NCI-H526 treated with DMSO at 0.1 percent for 48 hours (cell line): ENCODE measurements at regions not wholly inside any gene's neighbourhood (a gene's known extent, or its start where the extent isn't known, plus 50 kb on each side); places are given as distances from the start of the nearest gene placed in this dataset.

Experiments used
- DNase-seq: peaks from one replicate; lab custom pipeline; 2025; lab: John Stamatoyannopoulos, UW

DNA sequence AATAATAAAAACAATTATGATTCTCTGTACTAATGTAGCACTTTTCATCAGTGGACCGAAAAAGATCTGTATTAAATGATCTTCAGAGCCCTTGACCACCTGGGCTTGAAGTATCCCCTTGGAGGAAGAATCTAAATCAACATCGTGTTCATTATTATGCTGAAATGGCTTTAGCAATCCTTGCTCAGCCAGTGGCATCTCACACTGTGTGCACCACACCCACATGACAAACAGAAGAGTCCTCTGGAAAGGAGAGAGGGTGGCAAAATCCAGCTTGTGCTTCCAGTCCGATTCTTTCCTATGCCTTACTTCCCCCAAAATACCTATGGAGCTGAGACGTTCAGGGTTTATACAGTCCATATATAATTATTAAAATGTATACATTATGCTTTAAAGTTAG, 318.5 kb upstream of the RUNX1 start:
- no peak for DNase-seq

DNA sequence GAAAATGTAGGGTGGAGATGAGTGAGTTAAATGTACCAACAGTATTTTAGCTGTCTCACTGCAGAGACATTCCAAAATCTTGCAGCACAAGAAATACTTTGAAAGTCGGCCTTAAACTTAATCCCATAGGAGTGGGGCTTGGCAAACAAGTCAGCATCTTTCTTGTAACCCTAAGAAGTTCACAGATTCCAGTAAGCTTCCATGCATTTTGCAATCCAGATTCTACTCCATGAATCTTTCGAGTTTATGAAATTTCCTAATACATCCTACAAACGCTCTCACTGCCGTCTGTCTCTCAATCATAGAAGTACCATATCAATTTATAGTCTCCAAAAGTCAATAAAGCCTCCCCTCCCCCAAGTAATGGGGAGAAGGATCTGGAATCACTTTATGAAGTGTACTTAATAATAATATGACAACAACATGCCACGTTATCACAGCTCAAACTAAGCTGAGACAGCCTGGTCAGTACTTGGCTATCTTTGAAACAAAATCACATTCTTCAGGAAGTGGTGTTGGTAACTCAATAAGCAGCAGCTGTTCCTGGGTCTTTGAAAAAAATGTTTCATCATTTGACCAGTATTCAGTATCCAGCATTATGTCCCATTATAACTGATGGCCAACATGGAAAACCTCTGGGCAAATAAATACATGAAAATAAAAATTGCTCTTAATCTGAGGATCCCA, 317.4 kb upstream of the RUNX1 start:
- DNase-seq, result no peak

DNA sequence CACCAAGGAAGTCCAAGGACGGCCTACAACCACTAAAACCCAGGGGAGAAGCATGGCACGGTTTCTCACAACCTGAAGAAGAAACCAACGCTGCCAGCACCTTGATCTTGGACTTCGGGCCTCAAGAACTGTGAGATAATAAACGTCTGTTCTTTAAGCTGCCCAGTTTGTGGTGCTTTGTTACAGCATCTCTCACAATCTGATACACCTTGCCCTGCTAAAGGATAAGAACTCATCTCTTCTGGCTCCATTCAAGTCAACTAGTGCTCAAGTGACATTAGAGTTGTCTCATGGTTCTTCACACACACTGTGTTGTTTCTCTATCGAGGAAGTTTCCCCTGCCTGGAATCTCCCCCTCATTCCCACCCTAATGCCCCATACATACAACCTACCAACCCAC, 314.4 kb upstream of the RUNX1 start:
- DNase-seq, result no peak

DNA sequence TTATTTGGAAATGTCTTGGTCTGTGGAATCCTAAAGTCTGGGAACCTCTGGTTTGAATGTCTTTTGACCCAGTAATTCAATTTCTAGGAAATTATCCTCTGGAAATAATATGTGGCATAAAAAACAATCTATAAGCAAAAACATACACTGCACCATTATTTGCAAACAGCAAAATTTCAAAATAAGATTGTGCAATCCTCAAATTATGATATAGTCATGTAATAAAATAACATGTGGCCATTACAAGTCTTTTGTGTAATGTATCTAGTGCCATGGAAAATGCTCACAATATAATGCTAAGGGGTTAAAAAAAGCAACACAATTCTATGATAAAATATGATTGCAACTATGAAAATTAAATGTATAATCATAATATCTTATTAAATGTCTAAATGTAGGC, 312.9 kb upstream of the RUNX1 start:
- DNase-seq, result no peak

DNA sequence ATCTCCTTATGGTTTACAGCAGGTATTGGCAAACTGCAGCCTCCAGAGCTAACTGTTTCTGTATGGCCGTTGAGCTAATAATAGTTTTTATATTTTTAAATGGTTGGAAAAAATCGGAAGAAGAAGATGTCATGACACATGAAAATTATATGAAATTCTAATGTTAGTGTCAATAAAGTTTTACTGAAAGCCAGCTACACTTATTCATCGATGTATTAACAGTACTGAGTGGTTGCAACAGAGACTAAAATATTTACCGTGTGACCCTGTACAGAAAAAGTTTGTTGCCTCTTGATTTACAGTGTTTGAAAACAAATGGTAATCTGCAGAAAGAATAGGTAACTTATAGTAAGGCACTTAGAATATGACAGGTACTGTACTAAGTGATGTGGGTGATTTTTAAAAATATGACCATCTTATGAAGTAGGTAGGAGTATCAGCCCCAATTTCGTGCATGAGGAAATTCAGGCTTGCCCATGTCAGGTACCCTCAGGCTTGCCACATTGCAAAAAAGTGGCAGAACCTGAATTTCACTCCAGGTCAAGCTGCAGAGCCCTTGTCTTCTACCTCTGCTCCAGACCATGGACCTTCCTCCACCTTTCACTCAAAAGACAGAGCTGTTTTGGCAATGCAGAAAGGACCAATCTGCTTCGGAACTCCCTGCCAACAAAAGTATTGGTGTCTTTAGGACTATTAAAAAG, 311.9 kb upstream of the RUNX1 start:
- no peak for DNase-seq

DNA sequence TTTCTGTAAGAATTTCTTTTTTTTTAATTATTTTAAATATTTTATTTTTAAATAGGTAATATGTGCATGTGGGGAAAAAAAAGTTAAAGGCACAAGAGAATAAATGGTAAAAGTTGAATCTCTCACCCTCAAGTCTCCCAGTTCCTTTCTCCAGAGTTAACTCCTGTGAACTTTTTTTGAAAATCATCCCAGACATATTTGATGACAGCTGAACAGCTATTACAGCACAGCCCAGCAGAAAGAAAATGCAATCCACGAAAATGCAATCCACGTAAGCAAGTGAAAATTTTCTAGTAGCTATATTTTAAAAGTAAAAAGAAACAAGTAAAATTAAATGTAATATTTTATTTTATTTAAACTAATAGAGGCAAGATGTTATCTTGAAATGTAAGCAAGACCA, 310.0 kb upstream of the RUNX1 start:
- DNase-seq, result no peak

DNA sequence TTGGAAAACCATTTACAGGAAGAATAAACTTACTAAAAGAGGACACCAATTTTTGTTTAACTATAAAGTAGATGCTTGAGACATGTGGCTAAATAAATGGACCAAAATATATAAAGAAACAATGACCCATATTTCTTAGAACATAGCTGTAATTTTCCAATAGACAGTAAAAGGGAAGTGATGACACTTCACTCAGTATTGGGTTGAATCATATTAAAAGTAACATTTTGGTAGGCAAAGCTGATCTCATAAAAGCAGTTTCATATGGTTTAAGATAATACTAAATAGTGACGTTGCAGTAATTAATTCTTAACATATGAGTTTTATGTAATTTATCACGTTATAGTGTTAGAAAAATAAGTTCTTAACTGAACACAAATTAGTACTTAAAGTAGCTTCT, 308.9 kb upstream of the RUNX1 start:
- no peak for DNase-seq

DNA sequence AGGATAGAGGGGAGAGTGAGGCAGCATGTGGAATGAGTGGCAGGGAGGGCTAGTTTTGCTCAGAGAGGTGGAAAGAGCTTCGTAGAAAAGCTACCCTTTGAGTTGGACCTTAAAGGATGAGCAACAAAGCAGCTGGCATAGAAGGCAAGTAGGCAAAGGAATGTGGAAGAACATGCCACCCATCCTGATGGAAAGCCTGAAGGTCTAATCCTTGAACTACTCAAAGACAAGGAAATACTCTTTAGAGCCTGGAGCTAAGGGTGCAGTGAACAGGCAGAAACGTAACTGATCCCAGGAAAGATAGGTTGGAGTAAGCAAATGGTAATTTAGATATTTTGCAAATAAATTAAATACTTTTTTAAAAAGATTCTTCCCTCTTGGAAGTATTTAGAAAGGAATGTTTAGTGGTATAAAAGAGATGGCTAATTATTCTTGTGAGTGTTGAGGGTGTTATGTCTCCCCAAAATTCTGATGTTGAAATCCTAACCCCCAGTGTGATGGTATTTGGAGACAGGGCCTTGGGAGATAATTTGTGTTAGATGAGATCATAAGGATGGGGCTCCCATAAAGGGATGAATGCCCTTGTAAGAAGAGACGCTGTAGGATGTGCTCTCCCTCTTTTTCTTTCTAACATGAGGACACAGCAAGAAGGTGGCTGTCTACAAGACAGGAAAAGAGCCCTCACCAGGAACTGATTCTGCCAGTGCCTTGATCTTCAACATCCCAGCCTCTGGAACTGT, 308.1 kb upstream of the RUNX1 start:
- no peak for DNase-seq

DNA sequence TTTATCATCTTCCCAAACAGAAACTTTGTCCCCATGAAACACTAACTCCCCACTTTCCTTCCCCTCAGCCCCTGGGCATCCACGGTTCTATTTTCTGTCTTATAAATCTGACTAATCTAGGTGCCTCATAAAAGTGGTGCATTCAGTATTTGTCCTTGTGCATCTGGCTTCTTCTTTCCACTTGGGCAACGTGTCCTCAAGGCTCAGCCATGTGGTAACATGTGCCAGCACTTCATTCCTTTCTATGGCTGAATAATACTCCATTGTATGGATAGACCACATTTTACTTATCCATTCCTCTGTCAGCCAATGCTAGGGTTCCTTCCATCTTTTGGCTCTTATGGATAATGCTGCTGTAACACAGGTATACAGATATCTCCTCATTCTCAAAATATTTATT, 305.0 kb upstream of the RUNX1 start:
- DNase-seq, result no peak

DNA sequence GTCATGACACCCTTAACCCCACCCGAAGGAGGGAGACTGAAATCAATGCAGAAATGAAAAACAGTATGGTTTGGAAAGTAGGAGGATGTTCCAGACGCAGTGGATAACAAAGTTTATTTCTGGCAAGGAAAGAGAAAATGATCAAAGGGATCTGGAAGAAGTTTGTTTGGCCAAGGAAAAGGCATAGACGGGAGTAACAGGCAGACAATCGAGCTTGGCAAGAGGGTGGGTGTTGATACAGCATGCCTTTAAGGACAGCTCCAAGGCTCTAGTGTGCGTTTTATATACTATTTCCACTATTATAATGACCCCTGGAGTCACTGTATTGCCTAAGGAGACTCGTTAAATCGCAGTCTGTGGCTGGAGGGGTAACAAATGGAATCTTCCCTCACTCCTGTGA, 303.7 kb upstream of the RUNX1 start:
- DNase-seq, result no peak

DNA sequence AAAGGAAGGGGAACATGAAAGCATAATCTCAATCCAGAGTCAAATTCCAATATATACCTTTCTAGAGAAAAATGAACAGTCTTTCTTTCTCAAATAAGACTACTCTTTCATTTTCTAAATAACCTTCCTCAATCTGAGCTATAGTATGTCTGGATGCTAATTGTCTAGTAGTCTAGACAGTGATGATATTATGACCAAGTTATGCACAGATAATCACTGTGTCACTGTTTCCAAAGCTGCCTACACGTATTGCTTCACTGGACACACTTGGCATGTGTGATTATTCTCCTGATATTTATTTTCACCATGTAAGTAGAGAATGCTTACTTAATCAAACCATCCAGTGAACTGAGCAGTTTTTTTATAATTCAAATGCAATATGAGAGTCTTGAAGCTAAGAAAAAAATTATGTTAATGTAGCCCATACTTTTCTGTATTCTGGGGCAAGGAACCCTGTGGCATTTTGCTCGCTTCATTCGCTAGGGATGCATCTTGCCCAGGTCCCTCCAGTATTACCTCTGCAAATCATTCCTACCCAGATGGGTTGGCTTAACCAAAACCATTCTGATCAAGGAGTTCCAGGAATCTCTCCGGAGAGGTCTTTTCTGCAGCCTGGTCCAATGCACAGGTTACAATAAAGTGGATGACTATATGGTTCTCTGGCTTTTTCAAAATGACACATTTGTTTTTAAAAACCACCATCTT, 303.1 kb upstream of the RUNX1 start:
- DNase-seq, result no peak

DNA sequence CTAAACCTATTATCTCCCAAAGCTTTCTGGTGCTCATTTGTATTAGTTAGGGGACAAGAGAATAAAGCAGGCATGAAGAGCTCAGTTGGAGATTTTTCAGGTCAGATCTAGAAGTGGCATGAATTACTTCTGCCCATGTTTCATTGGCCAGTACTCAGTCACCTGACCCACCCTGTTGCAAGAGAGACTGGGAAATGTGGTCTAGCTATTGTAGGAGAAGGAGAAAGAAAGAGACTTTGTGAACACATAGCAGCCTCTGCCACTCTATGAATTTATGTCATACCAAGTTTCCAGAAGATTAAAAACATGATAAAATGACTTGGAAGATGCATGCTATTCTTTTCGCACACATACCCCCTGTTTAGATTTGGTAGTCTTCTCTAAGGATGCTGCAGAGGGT, 302.3 kb upstream of the RUNX1 start:
- DNase-seq, result no peak

DNA sequence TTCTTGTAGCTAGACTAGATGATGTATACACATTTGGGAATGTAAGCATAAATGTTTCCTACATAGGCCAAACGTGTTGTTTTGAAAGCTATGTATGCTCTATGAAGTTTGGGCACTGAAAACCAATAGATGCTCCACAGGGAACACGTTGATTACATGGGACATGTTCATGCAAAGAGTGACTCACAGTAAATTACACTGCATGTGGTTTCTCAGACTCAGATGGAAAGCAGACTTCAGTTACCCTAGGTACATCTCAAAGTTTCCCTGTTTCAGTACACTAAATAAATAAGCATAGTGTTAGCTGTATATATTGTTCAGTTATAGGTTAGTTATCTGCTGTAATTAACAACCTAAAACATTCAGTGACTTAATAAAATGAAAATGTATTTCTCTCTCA, 301.9 kb upstream of the RUNX1 start:
- no peak for DNase-seq

DNA sequence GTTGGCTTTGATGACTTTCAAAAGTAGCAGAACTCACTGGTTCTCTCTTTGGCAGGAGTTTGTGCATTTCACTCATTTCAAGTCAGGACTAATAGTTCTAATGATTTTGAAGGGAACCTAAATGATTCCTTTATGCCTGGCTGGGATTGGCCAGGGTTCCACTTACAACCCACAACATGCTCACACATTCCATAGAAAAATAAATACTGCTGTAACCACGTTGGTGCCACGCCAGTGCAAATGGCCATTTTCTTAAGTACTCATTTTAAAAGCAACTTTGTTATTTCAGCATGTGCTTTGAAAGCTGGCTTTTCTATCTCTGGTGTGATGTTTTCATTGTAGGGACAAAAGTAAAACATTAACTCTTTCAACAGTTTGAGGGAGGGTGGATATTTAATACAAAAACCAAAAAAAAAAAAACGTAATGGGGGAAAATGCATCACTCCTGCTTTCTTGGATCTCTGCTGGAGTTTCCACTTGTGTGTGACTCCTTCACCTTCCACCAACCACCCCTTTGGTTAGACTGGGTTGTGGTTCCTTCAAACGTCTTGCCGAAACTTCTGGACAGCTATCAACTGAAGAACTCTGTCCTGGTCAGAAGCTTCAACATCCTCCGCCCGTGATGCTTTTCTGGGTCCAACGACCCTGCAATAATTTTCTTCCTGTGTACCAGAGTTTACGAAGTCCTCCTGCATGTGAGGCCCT, 300.4 kb upstream of the RUNX1 start:
- DNase-seq, result no peak

DNA sequence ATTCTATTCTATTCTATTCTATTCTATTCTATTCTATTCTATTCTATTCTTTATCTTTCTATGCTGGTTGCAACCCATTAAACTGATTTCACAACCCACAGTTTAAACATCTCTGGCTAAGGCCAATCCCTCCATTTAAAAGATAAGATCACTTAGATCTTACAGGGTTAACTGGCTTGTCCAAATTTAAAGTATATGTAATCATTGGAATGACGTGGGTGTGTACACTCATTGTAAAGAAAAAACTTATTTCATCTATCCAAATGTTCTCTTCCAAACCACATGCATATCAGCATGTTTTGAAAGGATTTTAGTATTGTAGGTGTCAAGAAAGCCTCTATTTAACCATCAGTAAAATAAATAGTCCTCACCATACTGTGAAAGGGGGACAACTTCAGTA, 299.6 kb upstream of the RUNX1 start:
- no peak for DNase-seq

DNA sequence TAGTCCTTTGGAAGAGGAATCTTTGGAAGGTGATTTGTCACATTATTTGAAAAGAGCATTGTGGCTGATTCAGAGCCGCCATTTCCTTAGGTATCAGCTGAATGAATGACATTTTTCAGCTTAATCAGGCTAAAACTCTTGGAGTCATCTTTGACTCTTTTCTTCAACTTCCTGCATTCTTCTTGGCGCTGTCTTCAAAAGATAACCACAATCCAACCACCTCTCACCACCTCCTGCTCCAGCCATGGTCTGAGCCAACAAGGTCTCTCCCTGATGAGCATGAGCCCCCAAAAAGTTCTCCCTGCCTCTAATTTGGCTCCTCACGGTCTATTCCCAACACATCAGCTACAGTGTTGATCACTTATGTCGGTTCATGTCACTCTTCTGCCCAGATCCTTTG, 297.6 kb upstream of the RUNX1 start:
- no peak for DNase-seq

DNA sequence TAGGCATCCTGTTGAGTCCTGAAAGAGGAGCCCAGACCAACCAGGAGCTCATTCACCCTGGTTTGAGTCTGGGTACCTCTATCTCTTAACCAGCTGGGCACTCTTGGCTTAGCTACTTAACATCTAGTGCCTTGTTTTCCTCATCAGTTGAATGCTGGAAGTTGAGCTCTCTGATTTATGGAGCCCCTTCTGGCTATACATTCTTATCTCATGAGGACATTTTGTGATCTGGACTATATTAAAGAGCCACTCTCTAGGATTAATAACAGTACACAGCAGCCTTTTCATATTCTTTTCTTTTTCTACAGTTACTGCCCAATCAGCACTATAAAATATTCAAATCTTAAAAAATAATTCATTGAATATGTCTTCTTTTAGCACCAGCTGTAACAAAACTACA, 296.9 kb upstream of the RUNX1 start:
- no peak for DNase-seq

DNA sequence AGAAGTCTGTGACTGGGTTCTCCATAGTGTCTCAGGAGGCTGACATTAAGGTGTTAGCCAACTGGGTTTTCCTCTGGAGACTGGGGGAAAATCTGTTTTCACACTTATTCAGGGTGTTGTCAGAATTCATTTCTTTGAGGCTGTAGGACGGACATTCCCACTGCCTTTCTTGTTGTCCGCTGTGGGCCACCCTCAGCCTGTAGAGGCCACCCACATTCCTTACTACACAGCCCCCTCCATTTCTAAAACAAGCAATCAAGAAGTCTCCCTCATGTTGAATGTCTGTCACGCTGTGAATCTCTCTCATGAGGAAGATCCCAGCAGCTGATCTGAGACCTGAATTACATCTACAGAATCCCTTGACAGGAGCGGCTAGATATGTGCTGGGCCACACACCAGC, 295.5 kb upstream of the RUNX1 start:
- DNase-seq, result no peak

DNA sequence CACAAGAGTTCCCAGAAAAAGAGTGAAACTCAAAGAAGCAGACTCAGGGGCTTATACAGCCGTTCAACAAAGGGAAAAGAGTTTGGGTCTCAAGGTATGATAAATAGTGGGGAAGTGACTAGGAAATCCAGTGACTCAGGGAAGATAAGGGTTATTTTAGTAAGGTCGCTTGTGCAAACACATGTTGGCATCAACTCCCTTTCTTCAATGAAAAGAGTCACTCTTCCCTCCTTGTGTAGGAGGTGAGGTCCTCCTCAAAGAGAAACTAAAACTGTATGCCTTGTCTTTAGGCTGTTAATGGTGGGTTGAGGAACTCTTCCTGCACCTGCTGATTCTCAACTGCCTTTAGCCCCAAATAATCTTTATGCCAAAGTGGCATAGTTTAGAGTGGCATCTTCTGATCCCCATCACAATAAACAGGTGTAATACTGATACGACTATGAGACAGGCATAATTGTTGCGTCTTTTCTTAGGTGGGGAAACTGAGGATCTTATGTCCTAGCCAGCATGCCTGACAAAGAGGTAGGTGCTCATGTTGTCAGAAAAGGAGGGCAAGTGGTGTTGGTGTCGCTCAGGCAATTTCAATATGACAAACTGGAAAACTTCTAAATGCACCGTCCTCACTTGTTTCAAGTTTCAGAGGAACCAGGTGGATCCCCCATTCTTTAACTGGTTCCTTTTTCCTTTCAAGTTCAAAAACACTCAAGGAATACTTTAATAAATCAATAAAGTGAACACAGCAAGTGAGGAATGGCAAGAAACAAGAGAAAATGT, 294.1 kb upstream of the RUNX1 start:
- DNase-seq, result no peak

DNA sequence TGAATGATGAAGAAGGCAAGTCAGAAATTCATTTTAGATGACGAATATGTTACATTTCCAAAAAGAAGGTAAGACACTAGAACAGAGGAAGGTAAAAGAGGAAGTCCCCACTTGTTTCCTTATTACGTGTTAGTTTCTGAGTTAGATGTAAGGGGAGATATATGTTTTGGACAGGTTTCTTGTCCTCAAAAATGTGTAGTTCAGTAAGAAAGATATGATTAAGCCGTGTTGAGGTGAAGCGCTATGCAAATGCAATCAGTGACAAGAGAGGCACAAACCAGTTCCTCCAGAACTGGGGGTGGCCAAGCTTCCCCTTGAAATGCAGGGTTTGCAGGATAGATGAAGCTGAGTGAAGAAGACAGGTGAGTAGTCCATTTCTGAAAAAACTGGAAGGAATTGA, 293.3 kb upstream of the RUNX1 start:
- no peak for DNase-seq

DNA sequence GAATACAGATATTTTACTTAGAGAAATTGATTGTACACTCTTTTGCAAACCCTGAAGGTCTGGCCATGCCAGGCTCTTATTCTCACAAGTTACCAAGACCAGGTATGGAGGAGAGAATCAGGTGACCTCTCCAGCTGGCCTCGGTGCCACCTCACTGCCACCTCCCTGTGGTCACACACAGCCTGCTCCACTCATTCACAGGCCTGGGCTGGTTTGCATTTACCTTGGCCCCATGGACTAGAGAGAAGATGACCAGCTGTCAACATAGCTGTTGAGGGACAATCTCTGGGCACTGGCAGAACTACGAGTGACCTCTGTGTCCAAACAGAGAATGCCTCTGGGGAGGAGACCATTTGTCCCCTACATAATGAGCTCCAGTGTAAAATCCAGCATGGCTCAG, 291.2 kb upstream of the RUNX1 start:
- no peak for DNase-seq
